Prostate gland (tissue), 2 donors: ENCODE measurements at regions not wholly inside any gene's neighbourhood (a gene's known extent, or its start where the extent isn't known, plus 50 kb on each side); places are given as distances from the start of the nearest gene placed in this dataset.

Source experiments
- CTCF ChIP-seq, 4 experiments: fragments of 200-600 bp in 2 of 4; fragments of 450-650 bp in 2 of 4; sonication (generic) in 2 of 4; IDR thresholded peaks; 1 replicate in 3 of 4; 2 replicates in 1 of 4; pipeline ENCODE4 v1.5.1; 2016 to 2019; ENCODE audit warnings: antibody characterized with exemption in 4 of 4, mild to moderate bottlenecking in 2 of 4, moderate library complexity in 2 of 4
- POLR2A ChIP-seq: fragments of 450-650 bp; IDR thresholded peaks from one replicate; pipeline ENCODE4 v1.6.1; 2016; ENCODE audit warnings: antibody characterized with exemption, mild to moderate bottlenecking

- TF ChIP-seq CTCF (IDR thresholded peaks at IDR 0.05) = no peak
- no peak for TF ChIP-seq POLR2A
Observed at GRCh38 chr6:126701676-126702560, 362.0 kb downstream of the CENPW start.
